ENCODE measurements at regions not wholly inside any gene's neighbourhood (a gene's known extent, or its start where the extent isn't known, plus 50 kb on each side); places are given as distances from the start of the nearest gene placed in this dataset.
"Not testable (repeated sequence)": the region's sequence is repeated elsewhere in the genome, so short reads cannot be mapped to it uniquely, and the experiment has no call there.

DNA sequence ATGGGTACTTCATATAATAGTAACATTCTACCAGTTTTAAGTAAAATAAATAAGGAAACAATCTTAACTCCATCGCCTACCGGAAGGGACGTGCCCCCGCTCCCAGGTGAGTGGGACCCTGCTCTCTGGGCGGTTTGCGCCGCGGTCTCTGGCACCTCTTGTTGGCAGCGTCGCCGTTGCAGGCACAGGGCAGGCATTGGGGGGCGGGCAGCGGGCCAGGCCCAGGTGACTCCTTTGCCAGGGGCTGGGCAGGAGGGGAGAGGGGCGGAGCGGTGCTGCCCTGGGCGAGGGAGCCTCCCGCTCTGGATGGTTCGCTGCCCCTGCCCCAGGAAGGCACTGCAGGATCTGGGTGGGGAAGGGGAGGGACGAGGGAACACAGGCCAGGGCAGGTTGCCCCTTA lies 55.6 kb upstream of the GPR39 start:
- H4K20me1 ChIP-seq (ENCODE audit: control insufficient read depth, extremely low read depth, insufficient read depth, low read length); FAIRE-seq; H3K4me2 ChIP-seq (ENCODE audit: control insufficient read depth, extremely low read depth, insufficient read depth, low read depth, low read length); H3K4me3 ChIP-seq (ENCODE audit: control insufficient read depth in 2 of 3, extremely low read depth in 1 of 3, insufficient read depth in 2 of 3, low read depth in 1 of 3, low read length in 3 of 3); H3K4me1 ChIP-seq (ENCODE audit: control insufficient read depth, extremely low read depth, insufficient read depth, low read length); H3K36me3 ChIP-seq (ENCODE audit: control insufficient read depth in 2 of 2, extremely low read depth in 1 of 2, insufficient read depth in 2 of 2, low read length in 2 of 2); H3K79me2 ChIP-seq (ENCODE audit: control insufficient read depth, insufficient read depth, low read length); dilution Hi-C loops (cut with MboI; ENCODE audit: extremely low pct_ligation_motif_present, low sequenced_read_pairs); H3K27ac ChIP-seq (ENCODE audit: control insufficient read depth, insufficient read depth, low read length); H2AFZ ChIP-seq (ENCODE audit: control insufficient read depth, low read length); DNase-seq (ENCODE audit: low read depth, low spot score); H3K9ac ChIP-seq (ENCODE audit: control insufficient read depth, extremely low read depth, insufficient read depth, low read length); H3K9me1 ChIP-seq (ENCODE audit: control insufficient read depth, extremely low read depth, insufficient read depth, low read length); H3K9me3 ChIP-seq (ENCODE audit: control insufficient read depth, low read depth, low read length); H3K27me3 ChIP-seq (ENCODE audit: control insufficient read depth, extremely low read depth, insufficient read depth, low read length): not testable (repeated sequence)

DNA sequence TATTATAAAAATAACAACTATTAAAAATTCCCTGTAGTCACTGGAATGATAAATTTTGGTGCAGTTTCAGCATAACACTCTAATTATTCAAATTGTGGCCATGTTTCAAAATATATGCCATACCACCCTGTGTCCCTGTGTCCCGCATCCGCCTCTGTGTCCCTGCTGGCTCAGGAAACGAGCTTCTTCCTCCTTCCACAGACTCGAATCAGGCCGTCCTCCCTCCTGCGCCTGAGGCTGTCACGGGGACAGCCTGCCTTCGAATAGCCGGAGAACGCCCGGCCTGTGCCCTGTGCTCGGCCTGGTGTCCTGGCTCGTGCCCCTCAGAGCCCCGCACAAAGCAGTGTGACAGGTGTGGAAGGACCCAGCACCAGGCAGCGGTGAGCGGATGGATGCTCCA lies 55.1 kb upstream of the GPR39 start:
- H3K9me1 ChIP-seq (ENCODE audit: control insufficient read depth, extremely low read depth, insufficient read depth, low read length); FAIRE-seq; H3K79me2 ChIP-seq (ENCODE audit: control insufficient read depth, insufficient read depth, low read length); H3K9me3 ChIP-seq (ENCODE audit: control insufficient read depth, low read depth, low read length); dilution Hi-C loops (cut with MboI; ENCODE audit: extremely low pct_ligation_motif_present, low sequenced_read_pairs); H3K36me3 ChIP-seq (ENCODE audit: control insufficient read depth in 2 of 2, extremely low read depth in 1 of 2, insufficient read depth in 2 of 2, low read length in 2 of 2); DNase-seq (ENCODE audit: low read depth, low spot score); H3K27ac ChIP-seq (ENCODE audit: control insufficient read depth, insufficient read depth, low read length); H2AFZ ChIP-seq (ENCODE audit: control insufficient read depth, low read length); H3K27me3 ChIP-seq (ENCODE audit: control insufficient read depth, extremely low read depth, insufficient read depth, low read length); H3K4me1 ChIP-seq (ENCODE audit: control insufficient read depth, extremely low read depth, insufficient read depth, low read length); H3K4me2 ChIP-seq (ENCODE audit: control insufficient read depth, extremely low read depth, insufficient read depth, low read depth, low read length); H4K20me1 ChIP-seq (ENCODE audit: control insufficient read depth, extremely low read depth, insufficient read depth, low read length); H3K4me3 ChIP-seq (ENCODE audit: control insufficient read depth in 2 of 3, extremely low read depth in 1 of 3, insufficient read depth in 2 of 3, low read depth in 1 of 3, low read length in 3 of 3); H3K9ac ChIP-seq (ENCODE audit: control insufficient read depth, extremely low read depth, insufficient read depth, low read length): not testable (repeated sequence)

DNA sequence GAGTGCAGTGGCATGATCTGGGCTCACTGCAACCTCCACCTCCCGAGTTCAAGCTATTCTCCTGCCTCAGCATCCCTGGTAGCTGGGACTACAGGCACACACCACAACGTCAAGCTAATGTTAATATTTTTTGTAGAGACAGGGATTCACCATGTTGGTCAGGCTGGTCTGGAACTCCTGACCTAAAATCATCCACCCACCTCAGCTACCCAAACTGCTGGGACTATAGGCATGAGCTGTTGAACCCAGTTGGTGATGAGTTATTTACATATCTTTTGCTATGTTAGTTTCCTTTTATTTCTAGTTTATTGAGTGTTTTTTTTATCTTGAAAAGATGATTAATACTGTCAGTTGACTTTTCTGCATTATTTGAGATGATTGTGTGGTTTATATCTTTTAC lies 53.3 kb upstream of the GPR39 start:
- H3K9me1 ChIP-seq (ENCODE audit: control insufficient read depth, extremely low read depth, insufficient read depth, low read length); FAIRE-seq; H3K4me3 ChIP-seq (ENCODE audit: control insufficient read depth in 2 of 3, extremely low read depth in 1 of 3, insufficient read depth in 2 of 3, low read depth in 1 of 3, low read length in 3 of 3); H3K79me2 ChIP-seq (ENCODE audit: control insufficient read depth, insufficient read depth, low read length); H3K9ac ChIP-seq (ENCODE audit: control insufficient read depth, extremely low read depth, insufficient read depth, low read length); H2AFZ ChIP-seq (ENCODE audit: control insufficient read depth, low read length); H3K36me3 ChIP-seq (ENCODE audit: control insufficient read depth in 2 of 2, extremely low read depth in 1 of 2, insufficient read depth in 2 of 2, low read length in 2 of 2); H3K4me1 ChIP-seq (ENCODE audit: control insufficient read depth, extremely low read depth, insufficient read depth, low read length); dilution Hi-C loops (cut with MboI; ENCODE audit: extremely low pct_ligation_motif_present, low sequenced_read_pairs); DNase-seq (ENCODE audit: low read depth, low spot score); H3K27me3 ChIP-seq (ENCODE audit: control insufficient read depth, extremely low read depth, insufficient read depth, low read length); H4K20me1 ChIP-seq (ENCODE audit: control insufficient read depth, extremely low read depth, insufficient read depth, low read length); H3K27ac ChIP-seq (ENCODE audit: control insufficient read depth, insufficient read depth, low read length); H3K4me2 ChIP-seq (ENCODE audit: control insufficient read depth, extremely low read depth, insufficient read depth, low read depth, low read length); H3K9me3 ChIP-seq (ENCODE audit: control insufficient read depth, low read depth, low read length): not testable (repeated sequence)

- H3K27me3 ChIP-seq (ENCODE audit: control insufficient read depth, extremely low read depth, insufficient read depth, low read length); H3K4me1 ChIP-seq (ENCODE audit: control insufficient read depth, extremely low read depth, insufficient read depth, low read length); H3K9me1 ChIP-seq (ENCODE audit: control insufficient read depth, extremely low read depth, insufficient read depth, low read length); DNase-seq (ENCODE audit: low read depth, low spot score); H3K79me2 ChIP-seq (ENCODE audit: control insufficient read depth, insufficient read depth, low read length); FAIRE-seq; H3K4me3 ChIP-seq (ENCODE audit: control insufficient read depth in 2 of 3, extremely low read depth in 1 of 3, insufficient read depth in 2 of 3, low read depth in 1 of 3, low read length in 3 of 3); dilution Hi-C loops (cut with MboI; ENCODE audit: extremely low pct_ligation_motif_present, low sequenced_read_pairs); H3K36me3 ChIP-seq (ENCODE audit: control insufficient read depth in 2 of 2, extremely low read depth in 1 of 2, insufficient read depth in 2 of 2, low read length in 2 of 2); H2AFZ ChIP-seq (ENCODE audit: control insufficient read depth, low read length); H3K9me3 ChIP-seq (ENCODE audit: control insufficient read depth, low read depth, low read length); H4K20me1 ChIP-seq (ENCODE audit: control insufficient read depth, extremely low read depth, insufficient read depth, low read length); H3K9ac ChIP-seq (ENCODE audit: control insufficient read depth, extremely low read depth, insufficient read depth, low read length); H3K27ac ChIP-seq (ENCODE audit: control insufficient read depth, insufficient read depth, low read length); H3K4me2 ChIP-seq (ENCODE audit: control insufficient read depth, extremely low read depth, insufficient read depth, low read depth, low read length): not testable (repeated sequence)
These were observed 50.6 kb upstream of the GPR39 start for GRCh38 chr2:132365963-132366362.

Data from keratinocyte (primary cell).